IMR-90 (cell line): ENCODE measurements at regions not wholly inside any gene's neighbourhood (a gene's known extent, or its start where the extent isn't known, plus 50 kb on each side); places are given as distances from the start of the nearest gene placed in this dataset.

ENCODE experiments used
- BHLHE40 ChIP-seq: fragments of 150-350 bp; IDR thresholded peaks from 2 replicates; pipeline ENCODE4 v1.6.1; 2016; ENCODE audit warnings: mild to moderate bottlenecking, low read depth, low read length
- CEBPB ChIP-seq: IDR thresholded peaks from 2 replicates; pipeline ENCODE4 v1.6.1; 2012; ENCODE audit warnings: low read depth, low read length, improper control_type of control experiment
- CHD1 ChIP-seq: IDR thresholded peaks from 2 replicates; pipeline ENCODE4 v1.6.1; 2012; ENCODE audit warnings: low read depth, low read length, improper control_type of control experiment
- ELK1 ChIP-seq: fragments of 150-350 bp; IDR thresholded peaks from 2 replicates; pipeline ENCODE4 v1.6.1; 2016; ENCODE audit warnings: low read depth, mild to moderate bottlenecking, low read length, moderate library complexity, borderline replicate concordance
- FOS ChIP-seq: fragments of 150-350 bp; IDR thresholded peaks from 2 replicates; pipeline ENCODE4 v1.6.1; 2016; ENCODE audit warnings: low read depth, low read length
- MAFK ChIP-seq: IDR thresholded peaks from 2 replicates; pipeline ENCODE4 v1.6.1; 2012; ENCODE audit warnings: low read depth, low read length, improper control_type of control experiment
- NFE2L2 ChIP-seq: fragments of 150-350 bp; IDR thresholded peaks from 2 replicates; pipeline ENCODE4 v1.6.1; 2016; ENCODE audit warnings: low read depth, mild to moderate bottlenecking, low read length
- POLR2A ChIP-seq: IDR thresholded peaks from 2 replicates; pipeline ENCODE4 v1.6.1; 2012; ENCODE audit warnings: mild to moderate bottlenecking, low read depth, low read length
- RAD21 ChIP-seq: IDR thresholded peaks from 2 replicates; pipeline ENCODE4 v1.6.1; 2012; ENCODE audit warnings: low read length, improper control_type of control experiment
- RCOR1 ChIP-seq: IDR thresholded peaks from 2 replicates; pipeline ENCODE4 v1.6.1; 2012; ENCODE audit warnings: mild to moderate bottlenecking, low read length, improper control_type of control experiment; ENCODE audit not compliant: insufficient replicate concordance
- RFX5 ChIP-seq: IDR thresholded peaks from 2 replicates; pipeline ENCODE4 v1.8.0; 2012; ENCODE audit warnings: low read depth, mild to moderate bottlenecking, low read length, moderate library complexity
- SMC3 ChIP-seq: fragments of 150-350 bp; IDR thresholded peaks from 2 replicates; pipeline ENCODE4 v1.6.1; 2016; ENCODE audit warnings: low read depth, mild to moderate bottlenecking, antibody characterized with exemption, low read length, moderate library complexity
- TF ChIP-seq, protein P1 (sequence below): conservative IDR thresholded peaks from 2 replicates; pipeline ENCODE4 v1.5.1; 2012; ENCODE audit warnings: mild to moderate bottlenecking, low read depth, low read length, improper control_type of control experiment
- TF ChIP-seq, protein P2 (sequence below): fragments of 150-350 bp; IDR thresholded peaks from 2 replicates; pipeline ENCODE4 v1.6.1; 2017; ENCODE audit warnings: mild to moderate bottlenecking, antibody characterized with exemption, low read length, low read depth

DNA sequence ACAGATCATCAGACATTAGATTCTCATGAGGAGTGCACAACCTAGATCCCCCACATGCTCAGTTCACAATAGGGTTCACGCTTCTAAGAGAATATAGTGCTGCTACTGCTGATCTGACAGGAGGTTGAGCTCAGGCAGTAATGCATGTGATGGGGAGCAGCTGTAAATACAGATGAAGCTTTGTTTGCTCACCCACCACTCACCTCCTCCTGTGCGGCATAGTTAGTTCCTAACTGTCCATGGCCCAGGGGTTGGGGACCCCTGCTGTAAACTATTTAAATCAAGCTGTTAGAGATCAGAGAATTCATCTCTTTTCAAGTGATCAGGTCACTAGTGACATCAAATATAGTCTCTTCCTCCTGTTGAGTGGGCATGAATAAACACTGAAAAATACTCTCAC is 88.8 kb upstream of the ACVR2A start:
- no peak for TF ChIP-seq POLR2A
- TF ChIP-seq, protein P1, sequence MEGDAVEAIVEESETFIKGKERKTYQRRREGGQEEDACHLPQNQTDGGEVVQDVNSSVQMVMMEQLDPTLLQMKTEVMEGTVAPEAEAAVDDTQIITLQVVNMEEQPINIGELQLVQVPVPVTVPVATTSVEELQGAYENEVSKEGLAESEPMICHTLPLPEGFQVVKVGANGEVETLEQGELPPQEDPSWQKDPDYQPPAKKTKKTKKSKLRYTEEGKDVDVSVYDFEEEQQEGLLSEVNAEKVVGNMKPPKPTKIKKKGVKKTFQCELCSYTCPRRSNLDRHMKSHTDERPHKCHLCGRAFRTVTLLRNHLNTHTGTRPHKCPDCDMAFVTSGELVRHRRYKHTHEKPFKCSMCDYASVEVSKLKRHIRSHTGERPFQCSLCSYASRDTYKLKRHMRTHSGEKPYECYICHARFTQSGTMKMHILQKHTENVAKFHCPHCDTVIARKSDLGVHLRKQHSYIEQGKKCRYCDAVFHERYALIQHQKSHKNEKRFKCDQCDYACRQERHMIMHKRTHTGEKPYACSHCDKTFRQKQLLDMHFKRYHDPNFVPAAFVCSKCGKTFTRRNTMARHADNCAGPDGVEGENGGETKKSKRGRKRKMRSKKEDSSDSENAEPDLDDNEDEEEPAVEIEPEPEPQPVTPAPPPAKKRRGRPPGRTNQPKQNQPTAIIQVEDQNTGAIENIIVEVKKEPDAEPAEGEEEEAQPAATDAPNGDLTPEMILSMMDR, result no peak
- no peak for TF ChIP-seq RAD21
- TF ChIP-seq SMC3, result no peak
- no peak for TF ChIP-seq BHLHE40
- TF ChIP-seq RFX5, result no peak
- no peak for TF ChIP-seq ELK1
- TF ChIP-seq CEBPB, result no peak
- TF ChIP-seq MAFK, result no peak
- no peak for TF ChIP-seq RCOR1
- TF ChIP-seq NFE2L2, result no peak
- TF ChIP-seq, protein P2, sequence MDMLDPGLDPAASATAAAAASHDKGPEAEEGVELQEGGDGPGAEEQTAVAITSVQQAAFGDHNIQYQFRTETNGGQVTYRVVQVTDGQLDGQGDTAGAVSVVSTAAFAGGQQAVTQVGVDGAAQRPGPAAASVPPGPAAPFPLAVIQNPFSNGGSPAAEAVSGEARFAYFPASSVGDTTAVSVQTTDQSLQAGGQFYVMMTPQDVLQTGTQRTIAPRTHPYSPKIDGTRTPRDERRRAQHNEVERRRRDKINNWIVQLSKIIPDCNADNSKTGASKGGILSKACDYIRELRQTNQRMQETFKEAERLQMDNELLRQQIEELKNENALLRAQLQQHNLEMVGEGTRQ, result no peak
- no peak for TF ChIP-seq CHD1
- no peak for TF ChIP-seq FOS
